Activated CD4-positive, CD25-positive, alpha-beta regulatory T cell treated with anti-CD3 and anti-CD28 coated beads, Interleukin-2, amount 50 U/mL, for 16 hours (primary cell): ENCODE measurements at regions not wholly inside any gene's neighbourhood (a gene's known extent, or its start where the extent isn't known, plus 50 kb on each side); places are given as distances from the start of the nearest gene placed in this dataset.
A peak's percentile ranks its signal among the peaks of the same experiment; 100 is the strongest.

Source experiments
- DNase-seq: peaks from one replicate; pipeline ENCODE4 v3.0.0-alpha.2; 2020; ENCODE audit warnings: low read depth, low spot score

GRCh38 chr6:170000071-170000843 lies 248.8 kb downstream of the ERMARD start:
- no peak for DNase-seq

- no peak for DNase-seq
Observed at GRCh38 chr6:169999367-169999766, 247.9 kb downstream of the ERMARD start.

DNA sequence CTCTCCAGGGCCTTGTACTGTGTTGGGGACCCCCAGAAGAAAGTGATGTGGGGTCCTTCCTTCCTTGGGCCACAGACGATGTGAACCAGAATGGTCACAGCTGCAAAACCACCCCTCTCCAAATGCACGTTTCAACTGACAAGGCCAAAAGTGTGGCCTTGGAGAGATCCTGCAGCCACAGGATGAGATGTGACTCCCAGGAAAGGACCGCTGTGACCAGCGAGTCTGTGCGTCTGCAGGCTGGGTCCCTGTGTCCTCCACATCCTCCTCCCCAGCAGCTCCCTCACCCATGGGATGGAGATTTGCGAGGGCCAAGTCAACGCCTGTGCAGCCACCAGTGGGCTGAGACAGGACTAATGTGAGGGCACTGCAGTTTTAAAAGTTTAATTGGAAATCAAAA lies 247.0 kb downstream of the ERMARD start:
- no peak for DNase-seq

DNA sequence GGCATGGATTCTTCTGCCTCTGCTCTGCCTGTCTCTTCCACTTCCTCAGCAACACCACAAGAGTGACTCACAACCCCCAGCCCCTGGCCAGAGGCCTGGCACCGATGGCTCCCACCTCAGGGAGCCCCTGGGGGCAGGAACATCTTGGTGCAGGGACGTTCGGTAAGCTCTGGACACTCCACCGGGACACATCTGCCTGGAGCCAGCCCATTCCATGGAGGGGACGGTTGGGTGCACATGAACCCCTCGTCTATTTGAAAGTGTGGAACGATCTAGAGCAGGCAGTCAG lies 246.5 kb downstream of the ERMARD start:
- DNase-seq: no peak

DNA sequence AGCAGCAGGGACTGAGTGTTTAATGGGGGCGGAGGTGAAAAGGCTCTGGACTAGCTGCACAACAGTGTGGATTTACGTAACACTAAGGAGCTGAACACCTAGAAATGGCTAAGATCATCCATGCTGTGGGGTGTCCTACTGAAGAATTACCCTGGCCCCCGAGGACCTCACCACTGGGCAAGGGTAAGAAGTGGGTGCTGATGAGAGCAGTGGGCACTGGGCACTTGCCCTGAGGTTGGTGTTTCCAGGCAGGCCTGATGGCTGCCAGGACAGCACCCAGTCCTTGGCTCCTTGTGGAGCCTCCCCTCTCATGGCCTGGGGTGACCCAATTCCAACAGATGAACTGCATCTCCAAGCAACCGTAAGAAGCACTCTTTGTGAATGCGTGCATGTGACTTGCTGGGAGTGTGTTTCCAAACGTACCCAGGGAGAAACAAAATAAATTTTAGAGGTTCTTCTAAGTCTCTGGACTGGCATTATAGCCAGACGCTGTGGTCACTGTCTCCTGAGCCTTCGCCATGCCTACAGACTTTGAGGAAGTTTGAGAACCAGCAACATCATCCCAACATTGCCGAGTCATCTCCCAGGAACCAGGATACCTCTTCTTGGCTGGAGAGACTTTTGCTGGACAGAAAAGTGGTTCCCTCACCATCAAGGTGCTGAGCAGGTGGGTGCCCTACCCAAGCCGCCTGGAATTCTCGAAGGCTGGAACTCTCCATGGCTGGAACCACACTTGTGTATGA lies 245.9 kb downstream of the ERMARD start:
- no peak for DNase-seq

DNA sequence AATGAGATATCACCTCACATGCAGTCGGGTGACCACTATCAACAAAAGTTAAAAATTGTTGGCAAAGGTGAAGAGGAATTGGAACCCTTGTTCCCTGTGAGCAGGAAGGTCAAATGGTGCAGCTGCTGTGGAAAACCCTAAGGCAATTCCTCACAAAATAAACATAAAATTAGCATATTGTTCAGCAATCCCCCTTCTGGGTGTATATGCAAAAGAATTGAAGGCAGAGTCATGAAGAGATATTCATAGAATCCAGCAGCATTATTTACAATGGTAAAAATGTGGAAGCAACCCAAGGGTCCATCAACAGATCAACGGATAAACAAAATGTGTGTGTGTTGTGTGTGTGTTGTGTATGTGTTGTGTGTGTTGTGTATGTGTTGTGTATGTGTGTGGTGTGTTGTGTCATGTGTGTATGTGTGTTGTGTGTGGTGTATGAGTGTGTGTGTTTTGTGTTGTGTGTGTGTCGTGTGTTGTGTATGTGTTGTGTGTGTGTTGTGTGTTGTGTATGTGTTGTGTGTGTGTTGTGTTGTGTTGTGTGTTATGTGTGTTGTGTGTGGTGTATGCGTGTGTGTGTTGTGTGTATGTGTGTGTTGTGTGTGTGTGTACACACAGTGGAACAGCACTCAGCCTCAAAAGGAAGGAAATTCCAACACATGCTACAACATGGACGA lies 245.1 kb downstream of the ERMARD start:
- DNase-seq: no peak

- DNase-seq: no peak
Observed at GRCh38 chr6:169994739-169995138, 243.3 kb downstream of the ERMARD start.

- DNase-seq: no peak
Observed at GRCh38 chr6:169993861-169994481, 242.5 kb downstream of the ERMARD start.

DNA sequence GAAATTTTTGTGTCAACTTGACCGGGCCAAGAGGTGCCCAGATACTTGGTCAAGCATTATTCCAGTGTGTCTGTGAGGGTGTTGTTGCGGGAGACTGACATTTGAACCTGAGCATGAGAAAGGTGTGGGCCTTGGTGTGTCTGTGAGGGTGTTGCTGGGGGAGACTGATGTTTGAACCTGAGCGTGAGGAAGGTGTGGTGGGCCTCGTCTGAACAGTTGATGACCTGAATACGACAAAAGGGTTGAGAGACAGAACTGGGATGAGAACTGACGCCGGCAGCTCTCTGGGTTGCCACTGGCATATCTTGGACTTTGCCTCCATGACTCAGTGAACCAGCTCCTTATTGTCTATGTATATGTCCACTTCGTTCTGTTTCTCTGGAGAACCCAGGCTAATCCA lies 240.5 kb downstream of the ERMARD start:
- no peak for DNase-seq

GRCh38 chr6:169991031-169991390 lies 239.6 kb downstream of the ERMARD start:
- DNase-seq: no peak

DNA sequence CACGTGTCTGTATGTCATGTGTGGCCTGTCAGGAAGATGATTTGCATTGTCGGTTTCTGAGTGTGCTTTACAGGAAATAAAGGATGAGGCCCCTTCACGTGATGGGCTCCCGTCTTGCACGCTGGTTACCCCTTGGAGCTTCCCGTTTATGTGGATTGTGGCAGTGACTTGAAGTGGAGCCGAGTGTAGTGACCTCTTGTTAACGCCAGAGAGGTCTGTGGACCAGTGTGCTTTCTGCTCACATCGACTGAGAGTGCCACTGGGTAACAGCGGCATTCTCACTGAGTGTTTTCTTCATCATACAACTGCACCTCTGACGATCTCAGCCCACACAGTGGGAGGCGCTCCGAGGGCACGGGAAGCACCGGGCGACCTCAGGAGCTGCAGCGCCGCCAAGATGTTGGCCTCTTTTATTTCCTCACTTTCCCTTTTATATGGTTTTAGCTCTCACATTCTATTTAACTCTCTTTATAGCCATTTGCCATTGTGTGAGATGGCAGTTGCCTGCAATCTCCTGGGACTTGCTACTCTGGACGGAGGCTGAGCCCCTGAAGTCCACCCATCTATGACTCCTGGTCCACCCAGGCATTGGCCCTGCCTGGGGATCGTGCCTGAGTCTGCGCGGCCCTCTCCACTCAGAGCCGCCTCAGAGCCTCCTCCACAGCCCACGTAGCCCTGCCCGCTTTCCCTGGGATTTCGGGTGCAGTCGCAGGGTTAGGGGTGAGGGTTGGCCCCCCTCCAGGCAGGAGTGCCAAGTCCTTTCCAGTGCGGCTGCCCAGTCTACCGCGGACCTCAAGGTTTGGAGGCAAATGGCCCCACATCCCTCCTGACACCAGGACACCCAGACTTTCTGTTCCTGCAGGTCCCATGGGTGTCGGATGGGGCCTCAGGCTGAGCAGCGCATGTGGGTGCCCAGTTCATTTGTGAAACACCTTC lies 238.9 kb downstream of the ERMARD start:
- peak; percentile 14 for DNase-seq

DNA sequence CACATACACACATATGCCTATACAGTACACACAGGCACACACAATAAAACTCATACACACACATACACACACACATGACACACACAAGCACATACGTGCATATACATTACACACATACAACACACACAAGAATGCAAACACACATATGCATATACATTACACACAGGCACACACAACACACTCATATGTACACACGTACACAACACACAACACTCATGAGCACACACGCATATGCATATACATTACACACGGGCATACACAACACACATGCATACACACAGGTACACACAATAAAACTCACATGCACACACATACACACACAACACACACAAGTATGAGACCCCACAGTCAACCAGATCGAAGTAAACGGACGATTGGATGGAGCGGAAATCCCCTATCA lies 238.2 kb downstream of the ERMARD start:
- DNase-seq: no peak

DNA sequence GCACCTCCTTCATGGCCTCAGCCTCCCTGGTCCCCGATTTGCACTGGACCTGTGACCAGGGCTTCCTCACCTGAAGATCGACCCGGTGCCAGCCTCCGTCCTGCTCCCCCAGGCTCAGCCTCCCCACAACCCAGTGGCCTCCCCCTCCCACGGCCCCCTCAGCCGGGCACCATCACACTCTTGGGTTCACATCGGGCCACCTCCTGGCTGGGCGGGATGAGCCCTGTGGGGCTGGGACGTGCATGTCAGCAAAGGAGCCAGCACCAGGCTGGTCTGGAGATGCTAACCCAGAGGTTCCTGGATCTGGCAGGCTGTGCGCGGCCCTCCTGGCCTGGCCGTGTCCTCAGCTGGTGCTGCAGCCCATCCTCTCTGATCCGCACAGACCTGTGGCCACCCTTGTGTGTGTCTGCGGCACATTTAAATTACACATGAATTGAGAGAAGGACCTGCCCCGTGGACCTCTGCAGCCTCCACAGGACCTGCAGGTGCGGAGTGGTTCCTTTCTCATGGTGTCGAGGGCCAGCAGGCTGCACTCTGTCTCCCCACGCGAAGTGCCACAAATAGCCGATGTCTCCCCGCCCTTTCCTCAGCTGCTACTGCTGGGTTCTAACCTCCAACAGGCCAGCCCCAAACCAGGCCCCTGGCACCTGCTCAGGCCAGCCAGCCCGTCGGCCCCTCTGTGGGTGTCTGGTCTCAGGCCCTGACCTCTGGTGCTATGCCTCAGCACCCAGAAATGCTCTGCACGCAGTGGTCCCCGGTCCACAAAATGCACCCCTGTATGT lies 237.5 kb downstream of the ERMARD start:
- no peak for DNase-seq

DNA sequence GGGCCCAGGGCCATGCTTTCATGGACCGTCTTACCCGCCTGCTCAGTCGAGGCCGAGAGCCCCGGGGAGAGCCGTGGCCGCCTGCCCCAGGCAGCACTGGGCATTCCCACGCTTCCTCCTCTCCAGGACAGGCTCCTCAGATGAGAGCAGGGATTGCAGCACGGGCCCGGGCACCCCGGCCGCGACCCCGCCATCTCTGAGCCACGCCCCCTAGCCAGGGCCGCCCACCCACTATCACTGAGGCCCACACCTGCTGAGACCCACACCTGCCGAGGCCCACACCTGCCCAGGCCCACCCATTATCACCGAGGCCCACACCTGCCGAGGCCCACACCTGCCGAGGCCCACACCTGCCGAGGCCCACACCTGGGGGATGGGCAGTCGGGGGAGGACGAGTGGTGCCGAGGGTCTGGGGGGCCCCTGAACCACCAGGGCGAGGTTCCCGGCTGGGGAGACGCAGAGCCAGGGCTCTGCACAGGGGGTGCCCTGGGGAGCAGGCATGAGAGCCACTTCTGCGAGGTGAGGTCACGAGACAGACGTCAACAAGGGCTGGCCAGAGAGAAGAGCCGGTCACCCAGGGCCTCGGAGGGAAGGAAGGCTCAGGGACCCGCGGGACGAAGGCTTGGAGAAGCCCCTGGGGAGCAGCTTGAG lies 235.6 kb downstream of the ERMARD start:
- DNase-seq: no peak

DNA sequence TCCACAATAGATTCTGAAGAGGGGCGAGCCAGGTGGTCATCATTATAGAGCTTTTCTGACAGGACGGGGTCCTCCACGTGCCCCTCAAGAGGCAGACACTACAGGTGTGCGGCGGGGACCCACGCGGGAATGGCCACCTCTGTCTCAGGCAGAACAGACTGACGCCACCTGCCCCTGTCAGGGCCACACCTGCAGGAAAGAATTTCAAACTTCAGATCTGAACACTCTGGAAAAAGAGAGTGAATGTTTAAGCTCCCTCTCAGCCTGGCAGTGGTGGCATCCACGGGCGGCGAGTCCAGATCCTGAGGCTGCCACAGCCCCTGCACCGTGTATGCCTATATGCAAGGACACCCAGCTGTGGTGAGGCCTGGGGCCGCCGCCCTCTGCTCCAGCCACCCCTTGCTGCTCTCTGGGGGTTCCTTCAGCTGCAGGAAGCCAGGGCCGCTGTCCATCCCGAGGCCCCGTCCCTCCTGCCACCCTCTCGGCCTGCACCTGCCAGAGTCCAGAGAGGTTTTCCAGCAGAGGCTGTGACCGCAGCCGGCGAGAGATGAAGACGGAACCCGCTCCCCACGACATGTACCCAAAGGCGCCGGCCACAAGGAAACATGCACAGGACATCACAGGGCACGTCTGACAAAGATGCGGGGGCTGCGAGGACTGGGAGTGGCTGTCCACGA lies 234.9 kb downstream of the ERMARD start:
- no peak for DNase-seq

GRCh38 chr6:169985121-169986015 lies 233.9 kb downstream of the ERMARD start:
- no peak for DNase-seq

DNA sequence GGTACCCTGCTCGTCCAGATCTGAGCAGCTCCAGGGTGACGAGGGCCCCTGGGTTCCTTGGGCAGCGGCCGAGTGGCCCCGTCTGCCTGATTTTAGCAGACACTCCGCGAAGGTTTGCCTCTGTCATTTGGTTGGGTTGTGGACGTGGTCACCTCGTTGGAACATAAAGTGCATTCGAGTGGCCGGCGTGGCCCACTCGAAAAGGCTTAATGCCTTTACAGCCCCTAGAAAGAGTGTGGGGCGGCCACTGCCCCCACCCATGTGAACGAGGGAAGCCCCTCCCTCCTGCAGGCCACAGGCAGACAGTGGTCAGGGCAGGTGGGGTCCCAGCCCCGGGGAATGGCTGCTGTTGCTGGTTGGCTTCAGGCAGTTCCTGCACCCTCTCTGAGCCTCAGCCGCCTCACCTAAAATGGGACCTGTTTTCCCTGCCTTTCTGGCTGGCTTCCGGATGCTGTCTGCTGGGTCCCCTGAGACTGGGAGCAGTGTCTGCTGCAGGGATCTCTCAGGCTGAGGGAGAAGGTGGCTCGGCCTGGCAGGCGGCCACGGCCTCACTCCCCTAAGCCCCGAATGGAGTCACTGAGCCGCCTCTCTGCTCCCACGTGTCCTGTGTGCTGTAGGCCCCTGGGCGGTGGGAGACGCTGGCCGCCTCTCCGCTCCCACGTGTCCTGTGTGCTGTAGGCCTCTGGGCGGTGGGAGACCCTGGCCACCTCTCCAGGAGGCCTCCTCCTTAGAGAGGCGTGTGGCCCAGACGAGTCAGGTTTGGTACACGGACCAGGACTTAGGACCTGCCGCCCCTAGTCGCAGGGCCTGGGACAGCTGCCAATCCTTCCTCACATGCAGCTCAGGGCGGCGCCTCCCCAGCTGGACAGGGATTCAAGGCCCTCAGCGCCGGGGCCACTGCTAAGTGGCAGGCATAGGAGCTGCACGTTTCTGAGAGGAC lies 233.0 kb downstream of the ERMARD start:
- no peak for DNase-seq
